SK-N-MC (cell line): ENCODE measurements at regions not wholly inside any gene's neighbourhood (a gene's known extent, or its start where the extent isn't known, plus 50 kb on each side); places are given as distances from the start of the nearest gene placed in this dataset.
A peak's percentile ranks its signal among the peaks of the same experiment; 100 is the strongest.

Experiments used
- DNase-seq: peaks from one replicate; pipeline ENCODE4 v3.0.0-alpha.2; 2011; ENCODE audit warnings: low read depth, low spot score
- H3K27ac ChIP-seq: fragments of 200-600 bp; sonication (generic); 2 replicates; pipeline ENCODE4 v1.5.1; 2016; ENCODE audit warnings: mixed run types
- H3K36me3 ChIP-seq: fragments of 200-600 bp; sonication (generic); 2 replicates; pipeline ENCODE4 v1.6.1; 2017; ENCODE audit warnings: antibody characterized with exemption, low read length, mixed read lengths; ENCODE audit not compliant: insufficient read depth
- H3K4me3 ChIP-seq: fragments of 200-600 bp; sonication (generic); 2 replicates; pipeline ENCODE4 v1.5.1; 2016
- H3K9ac ChIP-seq: fragments of 200-600 bp; sonication (generic); 2 replicates; pipeline ENCODE4 v1.8.0; 2017; ENCODE audit warnings: mixed run types, mixed read lengths; ENCODE audit not compliant: insufficient read length
- H3K9me3 ChIP-seq: fragments of 200-600 bp; sonication (generic); 2 replicates; pipeline ENCODE4 v1.6.1; 2017; ENCODE audit warnings: low read depth, mild to moderate bottlenecking, antibody characterized with exemption, low read length, moderate library complexity, mixed read lengths
- EZH2 ChIP-seq: fragments of 200-600 bp; sonication (generic); IDR thresholded peaks from one replicate; pipeline ENCODE4 v1.6.1; 2017; ENCODE audit warnings: antibody characterized with exemption
- FOXP2 ChIP-seq: optimal IDR thresholded peaks from 2 replicates; pipeline ENCODE3; 2011; ENCODE audit warnings: mild to moderate bottlenecking, moderate library complexity; ENCODE audit not compliant: insufficient read depth; ENCODE audit errors: extremely low read length, control extremely low read depth
- POLR2AphosphoS5 ChIP-seq: IDR thresholded peaks from 2 replicates; pipeline ENCODE4 v1.6.1; 2012; ENCODE audit warnings: mild to moderate bottlenecking, low read depth, low read length, borderline replicate concordance

GRCh38 chr5:40416588-40416987 lies 263.1 kb upstream of the PTGER4 start:
- TF ChIP-seq FOXP2 (no peak), POLR2AphosphoS5 (no peak)
- no peak overlapping the region for H3K9ac ChIP-seq
- no peak for DNase-seq
- H3K9me3 ChIP-seq: no peaks in the 10 kb centered on the region
- H3K36me3 ChIP-seq: no peaks in the 10 kb centered on the region
- H3K27ac ChIP-seq: no peak overlapping the region
- H3K4me3 ChIP-seq: no peak overlapping the region

- no peak for DNase-seq
- Histone ChIP-seq H3K36me3 (no peaks in the 10 kb centered on the region), H3K9me3 (no peaks in the 10 kb centered on the region), H3K9ac (no peak overlapping the region), H3K27ac (no peak overlapping the region), H3K4me3 (no peak overlapping the region)
- TF ChIP-seq POLR2AphosphoS5: no peak
- no peak for TF ChIP-seq EZH2
- TF ChIP-seq FOXP2: no peak
Observed at GRCh38 chr5:40416098-40416497, 263.6 kb upstream of the PTGER4 start.

GRCh38 chr5:40414922-40415321 lies 264.8 kb upstream of the PTGER4 start:
- no peak overlapping the region for H3K9ac ChIP-seq
- no peak overlapping the region for H3K27ac ChIP-seq
- H3K9me3 ChIP-seq: no peaks in the 10 kb centered on the region
- no peaks in the 10 kb centered on the region for H3K36me3 ChIP-seq
- TF ChIP-seq FOXP2: no peak
- no peak for TF ChIP-seq EZH2
- TF ChIP-seq POLR2AphosphoS5: no peak
- H3K4me3 ChIP-seq: no peak overlapping the region
- no peak for DNase-seq

GRCh38 chr5:40413743-40414142 lies 266.0 kb upstream of the PTGER4 start:
- H3K4me3 ChIP-seq: no peak overlapping the region
- no peak overlapping the region for H3K27ac ChIP-seq
- no peak overlapping the region for H3K9ac ChIP-seq
- no peaks in the 10 kb centered on the region for H3K9me3 ChIP-seq
- TF ChIP-seq FOXP2: no peak
- TF ChIP-seq POLR2AphosphoS5: no peak
- no peak for DNase-seq
- no peaks in the 10 kb centered on the region for H3K36me3 ChIP-seq

GRCh38 chr5:40412771-40413170 lies 266.9 kb upstream of the PTGER4 start:
- no peak for DNase-seq
- no peak for TF ChIP-seq POLR2AphosphoS5
- TF ChIP-seq FOXP2: no peak
- no peak for TF ChIP-seq EZH2
- no peak overlapping the region for H3K27ac ChIP-seq

GRCh38 chr5:40410964-40411635 lies 268.6 kb upstream of the PTGER4 start:
- TF ChIP-seq POLR2AphosphoS5 (no peak), EZH2 (no peak), FOXP2 (no peak)
- DNase-seq: no peak
- peak overlapping the region; percentile 34 for H3K9ac ChIP-seq
- peak overlapping the region; percentile 88 for H3K27ac ChIP-seq
- H3K4me3 ChIP-seq: peak overlapping the region; percentile 69
- H3K9me3 ChIP-seq: no peaks in the 10 kb centered on the region
- H3K36me3 ChIP-seq: no peaks in the 10 kb centered on the region

More at GRCh38 chr5:40412771-40413170, 266.9 kb upstream of the PTGER4 start:
- Histone ChIP-seq H3K9me3 (no peaks in the 10 kb centered on the region), H3K4me3 (no peak overlapping the region), H3K9ac (no peak overlapping the region), H3K36me3 (no peaks in the 10 kb centered on the region)

GRCh38 chr5:40410231-40410861 lies 269.4 kb upstream of the PTGER4 start:
- Histone ChIP-seq H3K9me3 (no peaks in the 10 kb centered on the region), H3K4me3 (peak overlapping the region; percentile 69), H3K9ac (peak overlapping the region; percentile 34), H3K27ac (peak overlapping the region; percentile 88), H3K36me3 (no peaks in the 10 kb centered on the region)
- TF ChIP-seq EZH2 (no peak), POLR2AphosphoS5 (no peak), FOXP2 (no peak)
- DNase-seq: no peak

GRCh38 chr5:40409601-40410000 lies 270.1 kb upstream of the PTGER4 start:
- DNase-seq: no peak
- no peak overlapping the region for H3K9ac ChIP-seq

GRCh38 chr5:40406741-40407211 lies 272.9 kb upstream of the PTGER4 start:
- Histone ChIP-seq H3K4me3 (no peak overlapping the region), H3K27ac (no peak overlapping the region), H3K36me3 (no peaks in the 10 kb centered on the region), H3K9ac (no peak overlapping the region), H3K9me3 (no peaks in the 10 kb centered on the region)
- no peak for TF ChIP-seq POLR2AphosphoS5
- TF ChIP-seq EZH2: no peak
- no peak for TF ChIP-seq FOXP2
- no peak for DNase-seq

More at GRCh38 chr5:40409601-40410000, 270.1 kb upstream of the PTGER4 start:
- TF ChIP-seq FOXP2 (no peak), POLR2AphosphoS5 (no peak), EZH2 (no peak)
- Histone ChIP-seq H3K36me3 (no peaks in the 10 kb centered on the region), H3K27ac (no peak overlapping the region), H3K4me3 (no peak overlapping the region), H3K9me3 (no peaks in the 10 kb centered on the region)
